CD1c-positive myeloid dendritic cell (primary cell): ENCODE measurements at regions not wholly inside any gene's neighbourhood (a gene's known extent, or its start where the extent isn't known, plus 50 kb on each side); places are given as distances from the start of the nearest gene placed in this dataset.

Experiments used
- DNase-seq: peaks from one replicate; pipeline ENCODE4 v3.0.0-alpha.2; 2016; ENCODE audit errors: extremely low spot score

DNA sequence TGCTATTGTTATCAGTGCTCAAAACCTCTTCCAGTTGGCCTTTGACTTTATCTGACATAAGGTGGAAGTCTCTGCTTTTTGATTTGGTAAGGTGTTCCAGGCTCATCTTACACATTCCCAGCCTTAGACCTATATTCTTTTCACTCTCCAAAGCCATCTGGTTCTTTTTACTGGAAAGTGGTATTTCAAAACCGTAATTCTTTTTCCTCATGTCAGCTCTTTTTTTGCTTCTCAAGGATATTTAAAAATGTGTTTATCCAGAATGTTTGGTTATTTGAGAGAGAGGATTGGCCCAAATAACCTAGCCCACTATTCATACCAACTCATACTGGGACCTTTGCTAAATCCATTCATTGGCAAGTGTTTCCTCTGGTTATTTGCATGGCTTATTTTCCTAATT is 411.2 kb upstream of the PIK3C3 start:
- DNase-seq: no peak

DNA sequence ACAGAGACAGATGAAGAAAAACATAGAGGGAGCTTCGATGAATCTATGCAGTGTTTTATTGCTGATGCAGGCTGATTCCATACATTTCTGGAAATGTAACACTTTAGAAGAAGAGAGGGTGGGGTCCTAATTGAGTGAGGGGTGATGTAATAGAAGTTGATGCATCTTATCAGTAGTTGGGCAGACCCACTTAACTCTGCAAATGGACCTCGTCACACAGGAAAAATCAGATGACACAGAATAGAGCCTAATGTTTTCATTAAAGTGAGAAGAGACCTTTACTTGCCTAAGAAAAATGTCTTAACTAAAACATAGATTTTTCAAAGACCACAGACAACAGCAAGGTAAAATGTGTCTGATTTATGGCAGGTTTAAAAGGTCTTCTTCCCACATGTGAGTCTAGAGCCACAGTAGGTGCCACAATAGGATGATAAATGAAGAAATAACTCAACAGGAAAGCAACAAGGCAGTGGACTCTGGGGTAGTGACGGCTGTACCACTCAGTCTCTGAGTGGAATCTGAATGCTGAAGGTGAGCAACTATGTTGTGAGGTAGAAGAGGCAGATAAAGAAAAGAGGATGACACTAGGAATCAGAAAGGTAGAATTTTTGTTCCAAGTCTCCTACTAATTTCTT is 414.7 kb upstream of the PIK3C3 start:
- no peak for DNase-seq

DNA sequence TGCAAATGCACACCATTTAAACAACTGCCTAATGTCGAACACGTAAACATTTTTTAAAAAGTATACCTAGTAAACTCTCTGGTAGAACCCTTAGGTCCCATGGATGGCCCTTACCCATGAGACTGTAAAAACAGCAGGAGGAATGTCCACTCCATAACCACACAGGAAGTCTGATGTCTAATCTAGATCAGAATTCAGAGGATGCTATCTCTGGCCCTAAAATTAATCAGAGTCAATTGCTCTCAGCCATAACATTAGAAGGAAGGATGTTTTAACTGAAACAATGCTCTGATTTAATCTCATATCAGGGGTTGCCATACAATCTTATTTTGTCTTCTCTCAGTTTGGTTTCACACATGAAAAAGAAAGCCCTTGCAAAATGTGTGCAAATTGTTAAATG is 416.3 kb upstream of the PIK3C3 start:
- no peak for DNase-seq

DNA sequence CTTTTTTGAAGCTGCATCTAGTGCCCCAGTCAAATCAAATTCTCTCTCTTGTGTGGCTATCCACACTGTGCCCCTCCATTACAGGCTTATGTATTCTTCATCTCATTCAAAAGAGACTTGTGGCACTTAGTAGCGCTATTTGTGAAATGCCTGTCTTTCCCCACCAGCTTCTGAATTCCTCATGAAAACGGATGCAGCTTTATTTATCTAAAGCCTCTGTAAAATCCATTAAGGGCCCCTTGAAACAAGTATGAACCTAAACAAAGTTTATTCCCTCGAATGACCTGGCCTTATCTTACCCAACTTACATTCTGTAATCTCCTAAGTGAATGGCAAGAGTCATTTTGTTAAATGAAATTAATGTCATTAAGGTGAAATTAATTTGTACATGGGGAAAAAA is 417.4 kb upstream of the PIK3C3 start:
- no peak for DNase-seq

DNA sequence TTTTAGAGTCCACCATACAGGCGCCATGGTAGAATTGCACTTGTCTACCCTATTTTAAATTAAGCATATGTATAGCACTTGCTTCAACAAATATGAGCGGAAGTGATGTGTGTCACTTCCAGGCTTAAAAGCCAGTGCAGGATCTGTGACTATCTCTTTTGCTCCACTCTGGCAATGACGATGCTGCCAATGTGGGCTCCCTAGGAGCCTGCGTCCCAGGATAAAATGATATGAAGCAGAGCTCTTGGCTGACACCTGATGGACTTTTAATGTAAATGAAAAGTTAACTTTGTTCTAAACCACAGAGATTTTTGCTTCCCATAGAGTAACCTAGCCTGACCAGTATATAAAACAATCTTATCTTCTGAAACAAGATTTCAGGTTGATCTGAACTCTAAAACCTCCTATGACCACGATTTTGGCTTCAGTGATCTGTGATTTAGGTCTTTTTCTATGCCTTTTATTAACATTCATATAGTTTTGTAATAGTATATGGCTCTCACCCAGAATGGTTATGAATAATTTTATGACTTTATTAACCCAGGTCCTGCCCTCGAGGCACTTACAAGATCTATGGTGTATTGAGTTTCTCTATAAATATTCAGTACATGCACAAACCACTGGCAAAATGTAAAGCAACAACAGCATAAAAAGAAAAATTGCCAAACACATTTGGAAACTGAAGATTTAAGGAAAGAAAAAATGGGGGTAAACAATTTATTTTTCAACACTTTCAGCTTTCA is 422.5 kb upstream of the PIK3C3 start:
- DNase-seq: no peak

DNA sequence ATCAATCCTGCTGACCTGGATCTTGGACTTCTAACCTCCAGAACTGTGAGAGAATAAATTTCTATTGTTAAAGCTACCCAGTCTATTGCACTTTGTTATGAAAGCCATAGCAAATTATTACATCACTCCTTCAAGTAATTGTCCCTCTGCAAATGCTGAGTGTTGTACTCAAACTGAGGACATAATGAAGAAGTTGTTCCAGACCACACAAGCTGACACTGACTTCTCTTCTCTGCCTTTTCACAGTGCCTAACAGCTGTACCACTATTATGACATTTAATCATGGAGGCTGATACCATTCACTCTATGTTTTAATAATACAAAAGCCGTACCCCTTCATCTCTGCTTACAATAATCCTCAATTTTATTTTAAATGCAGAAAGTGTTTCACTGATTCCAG is 424.1 kb upstream of the PIK3C3 start:
- DNase-seq: no peak

DNA sequence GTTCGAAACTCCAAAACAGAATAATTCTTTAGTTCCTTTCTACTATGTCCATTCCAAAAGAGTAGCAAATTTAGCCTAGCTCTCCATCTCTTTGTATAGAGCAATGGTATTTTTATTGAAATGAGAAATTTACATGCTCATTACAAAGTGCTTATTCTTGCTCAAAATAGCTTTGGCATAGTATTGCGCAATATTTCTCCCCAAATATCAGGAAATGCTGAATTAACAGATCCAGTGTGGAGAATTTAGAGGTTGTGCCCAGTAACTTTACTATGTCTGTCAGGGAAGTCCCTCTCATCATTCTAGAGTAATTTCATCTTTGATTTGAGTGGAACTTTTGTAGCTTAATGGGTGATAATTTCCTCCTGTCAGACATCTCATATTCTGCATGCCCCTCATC is 425.9 kb upstream of the PIK3C3 start:
- no peak for DNase-seq

DNA sequence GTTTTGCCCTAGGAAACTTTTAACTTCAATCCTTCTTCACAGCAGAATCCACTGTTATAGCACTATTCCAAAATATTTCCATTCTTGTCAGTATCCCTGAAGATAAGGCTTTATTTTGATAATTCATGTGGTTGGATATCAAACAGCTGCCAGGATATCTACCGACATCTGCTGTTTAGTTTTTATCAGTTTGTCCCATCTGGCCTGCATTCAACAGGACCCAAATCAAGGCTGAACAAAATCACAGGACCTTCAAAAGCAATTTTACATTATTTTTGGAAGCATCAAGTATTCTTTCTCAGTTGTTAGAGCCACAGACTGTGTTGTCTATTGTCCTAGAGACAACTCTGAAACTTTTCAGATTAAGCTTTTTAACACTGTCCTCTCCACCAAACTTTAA is 429.0 kb upstream of the PIK3C3 start:
- DNase-seq: no peak

DNA sequence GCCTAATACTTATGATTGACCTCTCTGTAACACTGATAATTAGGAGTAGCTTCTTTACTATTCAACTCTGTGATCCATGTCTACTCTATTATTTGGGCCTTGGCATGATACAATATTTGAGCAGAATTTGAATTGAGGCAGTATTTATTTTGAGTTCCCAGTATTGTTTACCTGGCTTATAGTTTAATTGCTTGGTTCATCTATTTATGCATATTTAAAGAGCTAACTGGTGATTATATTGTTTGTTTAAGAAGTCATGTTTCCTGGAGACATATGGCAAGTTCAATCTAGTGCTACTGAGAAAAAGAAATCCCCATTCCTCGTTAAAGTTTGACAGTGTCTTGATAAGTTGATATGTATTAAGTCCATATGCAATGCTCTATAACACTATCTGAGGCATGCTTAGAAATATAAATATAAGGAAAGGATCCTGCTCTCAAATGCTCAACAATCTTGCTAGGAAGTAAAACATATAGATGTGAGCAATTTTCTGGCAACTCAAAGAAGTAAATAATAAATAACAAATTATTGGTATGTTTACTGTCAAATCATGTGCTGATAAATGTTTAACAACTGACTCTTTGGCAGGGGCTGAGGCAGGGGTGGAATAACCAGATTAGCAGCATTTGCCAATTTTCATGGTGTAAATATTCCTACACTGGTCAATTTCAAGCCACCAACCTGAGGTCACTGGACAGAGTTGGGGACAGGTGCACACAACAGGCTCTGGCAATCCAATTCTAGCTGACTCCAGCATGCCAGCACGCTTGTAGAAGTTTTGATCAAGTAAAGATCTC is 430.2 kb upstream of the PIK3C3 start:
- no peak for DNase-seq

DNA sequence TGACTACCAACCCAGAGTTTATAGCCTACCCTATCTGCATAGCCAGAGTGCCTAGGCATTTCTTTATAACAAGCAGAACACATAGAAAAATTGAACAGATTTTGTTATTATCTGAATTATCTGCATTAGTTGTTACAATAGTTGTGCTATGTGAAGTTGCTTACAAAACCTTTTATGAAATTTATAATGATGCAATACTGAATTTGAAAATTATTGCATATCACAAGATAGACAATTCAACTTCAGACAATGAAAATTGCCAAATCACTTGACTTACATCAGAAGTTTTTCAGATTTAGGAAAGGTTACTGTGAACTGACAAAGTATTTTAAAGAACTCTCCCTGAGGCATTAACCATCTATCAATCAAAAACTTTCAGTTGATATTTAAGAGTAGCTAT is 437.9 kb upstream of the PIK3C3 start:
- DNase-seq: no peak

DNA sequence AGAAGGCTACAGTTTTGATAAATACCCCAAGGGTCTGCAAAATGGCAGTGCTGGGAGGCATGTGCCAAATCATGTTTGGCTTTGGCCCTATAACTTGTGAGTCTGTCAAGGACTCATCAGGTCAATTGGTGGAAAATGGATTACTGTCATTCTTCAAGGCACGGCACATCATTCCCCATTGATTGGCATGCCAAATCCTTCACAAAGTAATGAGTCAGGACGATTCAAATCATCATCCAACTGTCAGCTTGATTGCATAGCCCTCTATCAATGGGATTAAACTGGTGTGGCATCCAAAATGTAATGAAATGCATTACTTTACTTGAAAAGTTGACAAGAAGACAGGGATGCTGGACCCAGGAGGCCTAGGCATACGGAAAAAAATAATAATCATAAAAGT is 441.6 kb upstream of the PIK3C3 start:
- no peak for DNase-seq

DNA sequence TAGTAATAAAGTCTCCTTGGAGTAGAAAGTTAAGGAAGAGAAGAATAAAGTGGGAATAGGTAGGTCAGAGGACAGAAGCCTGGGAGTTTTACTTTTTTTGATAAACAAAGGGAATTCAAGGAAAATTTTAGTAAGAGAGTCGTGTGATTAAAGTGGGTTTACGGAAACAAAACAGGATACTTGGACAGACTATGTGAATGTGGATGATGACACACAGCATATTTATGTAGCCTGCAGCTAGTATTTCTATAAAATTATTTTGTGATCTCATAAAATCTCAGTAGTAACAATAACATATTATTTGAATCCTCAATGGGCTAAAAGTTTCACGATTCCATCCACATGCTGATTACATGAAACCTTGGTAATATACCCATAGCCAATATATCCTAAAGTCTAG is 450.7 kb upstream of the PIK3C3 start:
- no peak for DNase-seq

DNA sequence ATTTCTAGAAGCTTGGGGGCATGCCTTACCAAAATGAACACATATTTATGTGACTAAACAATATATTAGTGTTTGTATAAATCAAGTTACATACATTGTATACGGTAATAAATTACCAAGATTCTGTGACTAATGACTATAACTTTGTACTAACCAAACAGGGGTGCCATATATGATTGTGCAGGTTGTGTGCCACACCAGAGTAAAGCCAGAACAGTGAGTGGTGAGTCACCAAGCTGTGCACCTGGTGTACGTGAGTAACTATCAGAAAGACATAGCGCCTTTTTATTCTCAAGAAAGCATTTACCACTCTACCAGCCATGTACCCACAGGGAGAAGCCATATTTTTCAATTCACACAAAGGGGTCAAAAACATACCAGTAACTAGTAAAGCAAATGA is 453.2 kb upstream of the PIK3C3 start:
- no peak for DNase-seq

DNA sequence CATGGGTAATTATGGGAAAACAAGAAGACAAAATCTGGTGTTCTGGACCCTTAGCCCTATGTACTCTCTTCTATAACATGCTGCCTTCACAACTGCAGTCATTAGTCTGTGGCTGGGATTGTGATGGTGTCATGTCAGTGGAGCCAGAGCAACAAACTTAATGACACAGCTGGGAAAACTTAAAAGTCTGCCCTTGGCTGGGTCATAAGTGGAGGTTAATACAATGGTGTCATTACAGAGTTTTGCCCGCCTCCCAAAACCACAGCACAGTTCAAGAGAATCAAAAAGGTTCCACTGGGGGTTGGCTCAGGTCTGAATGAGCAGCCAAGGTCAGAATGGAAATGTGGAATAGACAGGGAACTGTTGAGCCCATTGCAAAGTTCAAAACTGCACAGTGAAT is 455.7 kb upstream of the PIK3C3 start:
- DNase-seq: no peak

DNA sequence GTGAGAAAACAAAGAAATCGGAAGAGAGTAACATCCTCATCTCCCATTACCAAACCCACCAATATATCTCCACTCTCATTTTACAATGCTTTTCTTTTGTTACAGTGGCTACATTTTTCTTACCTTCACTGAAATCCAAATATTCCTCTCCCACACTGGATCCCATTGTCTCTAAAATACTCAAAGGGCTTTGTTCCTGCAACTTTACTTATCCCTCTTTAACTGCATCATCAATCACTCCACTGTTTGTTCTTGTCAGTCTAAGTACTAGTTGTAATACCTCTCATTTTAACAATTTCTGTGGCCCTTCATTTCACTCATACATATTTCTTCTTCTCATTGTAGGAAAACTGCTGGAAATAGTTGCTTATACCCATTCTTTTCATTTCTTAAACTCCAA is 464.2 kb upstream of the PIK3C3 start:
- DNase-seq: no peak

DNA sequence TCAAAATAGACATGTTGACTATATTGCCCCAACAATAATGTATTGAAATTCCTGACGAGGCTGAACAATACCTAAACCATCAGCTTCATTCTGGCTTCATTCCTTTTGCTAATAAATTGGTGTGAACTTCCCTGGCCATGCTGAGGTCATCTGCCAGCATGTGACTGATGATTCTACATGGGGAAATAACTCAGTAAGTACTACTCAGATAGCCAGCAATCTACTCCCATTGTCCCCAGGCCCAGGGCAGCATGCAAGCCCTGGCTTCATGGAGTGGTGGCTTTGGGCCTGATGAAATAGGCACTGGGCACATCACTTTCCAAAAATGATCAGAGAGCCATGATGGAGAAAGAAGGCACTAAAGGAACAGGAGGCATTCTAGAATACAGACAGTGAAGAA is 468.5 kb upstream of the PIK3C3 start:
- no peak for DNase-seq

DNA sequence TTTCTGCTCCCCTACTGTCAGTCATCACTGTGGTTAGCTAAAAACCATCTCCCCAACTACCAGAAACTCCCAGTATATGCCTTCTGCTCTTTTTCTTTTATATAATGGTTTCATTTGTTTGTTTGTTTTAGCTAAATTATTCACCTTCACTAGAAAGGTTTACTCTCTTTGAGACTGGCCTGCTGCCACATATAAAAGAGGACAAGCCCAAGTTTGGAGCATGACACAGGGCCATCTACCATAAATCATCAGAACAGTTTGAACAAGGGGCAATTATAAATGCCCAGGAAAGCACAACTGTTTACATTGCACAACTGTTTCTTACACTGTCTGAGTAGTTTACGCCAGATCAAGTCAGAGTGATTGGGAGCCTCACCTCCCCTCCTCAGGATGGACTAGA is 471.0 kb upstream of the PIK3C3 start:
- no peak for DNase-seq

DNA sequence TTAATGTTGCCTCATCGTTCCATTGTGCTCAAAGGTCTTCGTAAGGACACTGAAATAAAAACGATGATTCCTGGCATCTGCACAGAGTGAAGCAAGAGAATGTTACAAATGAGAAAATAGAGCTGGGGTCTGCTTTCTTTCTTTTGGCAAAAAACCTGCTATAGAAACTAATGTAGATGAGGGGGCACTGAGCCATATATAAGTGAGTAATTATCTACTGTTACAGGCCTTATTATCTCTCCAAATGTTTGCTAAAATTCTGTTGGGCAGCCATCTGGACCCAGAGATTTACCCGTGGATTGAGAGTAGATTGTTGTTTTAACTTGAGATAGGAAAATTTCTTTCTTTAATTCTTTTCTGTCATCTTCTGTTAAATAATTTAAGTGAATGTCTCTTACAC is 472.5 kb upstream of the PIK3C3 start:
- DNase-seq: no peak

DNA sequence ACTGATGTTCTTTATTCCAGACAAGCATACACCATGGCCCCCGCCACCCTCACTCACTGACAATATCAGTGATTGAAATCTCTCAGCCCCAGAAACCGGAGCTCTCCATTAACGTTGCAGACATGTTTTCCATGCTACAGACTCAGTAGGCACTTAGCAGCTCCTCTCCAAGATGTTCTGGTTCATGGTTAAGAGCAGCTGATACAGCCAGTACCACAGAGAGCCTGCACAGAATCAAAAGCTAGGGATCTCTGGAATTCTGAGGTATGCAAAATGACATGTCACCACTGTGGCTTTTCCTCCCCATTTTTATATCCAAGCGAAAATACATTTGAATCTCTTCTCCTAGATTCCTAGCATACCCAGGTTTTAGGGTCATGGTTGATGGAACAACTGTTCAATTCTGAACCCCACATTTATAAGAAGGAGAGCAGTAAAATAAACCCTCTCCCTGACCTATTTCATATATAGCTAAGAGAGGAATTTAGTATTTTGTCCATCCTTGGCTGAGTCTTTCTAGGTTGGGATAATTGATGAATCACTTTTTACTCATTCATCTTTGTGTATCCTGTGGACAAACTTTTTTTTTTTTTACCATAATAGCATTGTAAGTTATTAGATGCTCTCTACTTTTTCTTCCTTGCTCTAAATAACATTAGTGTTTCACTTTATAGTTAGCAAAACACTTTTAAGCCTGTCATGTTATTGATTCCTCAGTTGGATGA is 488.4 kb upstream of the PIK3C3 start:
- no peak for DNase-seq

DNA sequence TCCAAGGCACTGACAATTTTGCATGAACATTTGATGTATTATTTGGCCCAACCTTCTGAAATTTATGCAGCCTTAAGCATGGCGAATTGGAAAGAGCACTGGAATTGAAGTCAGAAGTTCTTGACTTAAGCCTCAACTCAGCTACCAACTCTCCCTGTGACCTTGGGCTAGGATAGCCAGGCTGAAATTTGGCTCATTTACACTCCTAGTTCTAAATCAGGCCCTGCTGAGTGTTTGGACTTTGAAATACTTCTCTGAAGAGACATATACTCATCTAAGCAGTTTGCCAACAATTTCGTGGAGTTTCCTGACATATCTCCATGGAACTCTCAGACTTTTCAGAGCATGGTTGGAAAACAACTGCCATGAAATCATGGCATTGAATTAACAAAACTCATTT is 489.6 kb upstream of the PIK3C3 start:
- no peak for DNase-seq

DNA sequence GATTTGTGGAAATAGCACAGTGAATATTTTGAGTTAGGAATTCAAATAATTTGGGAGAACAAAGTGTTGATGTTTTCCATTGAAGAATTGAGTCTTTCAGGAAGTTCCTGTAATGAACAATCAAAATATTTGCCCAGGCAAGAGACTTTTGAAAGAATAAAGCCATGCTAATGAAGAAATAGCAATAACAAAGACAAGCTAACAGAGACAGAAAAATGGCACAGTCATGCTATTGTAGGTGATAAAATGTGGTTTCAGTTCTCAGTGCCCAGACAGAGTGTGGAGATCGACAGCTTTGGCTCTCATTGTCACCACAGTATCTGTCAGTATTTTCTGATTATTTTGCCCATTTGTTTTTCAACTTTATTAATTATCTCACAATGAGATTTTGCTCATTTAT is 490.8 kb upstream of the PIK3C3 start:
- no peak for DNase-seq

DNA sequence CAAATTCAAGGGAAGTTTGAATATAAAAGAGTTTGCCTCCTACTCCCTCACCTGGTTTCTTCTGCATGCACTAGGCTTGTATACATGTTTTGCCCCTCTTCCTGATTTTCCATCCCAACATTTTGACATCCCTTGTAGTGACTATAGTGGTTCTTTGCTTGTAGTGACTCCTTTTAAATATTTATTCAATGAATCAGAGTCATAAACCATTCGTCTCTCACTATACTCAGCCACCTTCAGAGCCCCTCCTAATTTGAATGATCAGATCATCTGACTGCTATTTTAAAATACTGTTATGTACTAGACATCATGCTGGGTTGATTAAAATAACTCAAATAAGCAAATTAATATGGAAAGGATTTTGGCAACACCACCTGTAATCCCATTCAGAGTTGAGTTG is 492.1 kb upstream of the PIK3C3 start:
- no peak for DNase-seq
